K562 (cell line): ENCODE measurements at regions not wholly inside any gene's neighbourhood (a gene's known extent, or its start where the extent isn't known, plus 50 kb on each side); places are given as distances from the start of the nearest gene placed in this dataset.

Source experiments
- ADNP ChIP-seq: fragments of 200-800 bp; sonication (Bioruptor generic); IDR thresholded peaks from 2 replicates; pipeline ENCODE4 v1.6.1; 2016; ENCODE audit warnings: missing genetic modification characterization, missing compliant biosample characterization
- ATF3 ChIP-seq, 2 experiments: fragments of 450-650 bp in 1 of 2; sonication (generic) in 1 of 2; formaldehyde crosslinking in 1 of 2; IDR thresholded peaks in 1 of 2; conservative IDR thresholded peaks in 1 of 2; 2 replicates each; pipeline versions ENCODE4 v1.6.1 to v1.8.1; 2016 to 2023; ENCODE audit warnings: mild to moderate bottlenecking in 2 of 2, moderate library complexity in 2 of 2, inconsistent platforms in 1 of 2, missing genetic modification reagents in 1 of 2
- BCOR ChIP-seq: fragments of 450-650 bp; IDR thresholded peaks from 2 replicates; pipeline ENCODE4 v1.6.1; 2016
- CREB1 ChIP-seq, 2 experiments: sonication (generic) in 1 of 2; formaldehyde crosslinking in 1 of 2; IDR thresholded peaks; 2 replicates each; pipeline versions ENCODE4 v1.6.1 to v1.8.0; 2012 to 2022; ENCODE audit warnings: inconsistent platforms in 1 of 2, mild to moderate bottlenecking in 1 of 2, missing genetic modification reagents in 1 of 2, moderate library complexity in 1 of 2
- DPF2 ChIP-seq: fragments of 450-650 bp; IDR thresholded peaks from 2 replicates; pipeline ENCODE4 v1.6.1; 2016
- ESRRA ChIP-seq: fragments of 450-650 bp; IDR thresholded peaks from 2 replicates; pipeline ENCODE4 v1.6.1; 2014; ENCODE audit warnings: low read depth, mild to moderate bottlenecking, moderate library complexity, borderline replicate concordance
- ETS2 ChIP-seq: IDR thresholded peaks from 2 replicates; pipeline ENCODE4 v1.6.1; 2016; ENCODE audit warnings: borderline replicate concordance, missing genetic modification characterization, mild to moderate bottlenecking, moderate library complexity, missing compliant biosample characterization; ENCODE audit not compliant: poor library complexity, severe bottlenecking
- FOSL1 ChIP-seq: fragments of 200-800 bp; sonication (Bioruptor generic); conservative IDR thresholded peaks from 2 replicates; pipeline ENCODE4 v1.6.1; 2016; ENCODE audit warnings: missing genetic modification characterization, missing compliant biosample characterization
- HDAC1 ChIP-seq, 2 experiments: fragments of 450-650 bp; IDR thresholded peaks; 2 replicates each; pipeline ENCODE4 v1.6.1; 2016 to 2017; ENCODE audit warnings: inconsistent platforms in 1 of 2, mild to moderate bottlenecking in 1 of 2, moderate library complexity in 1 of 2
- HMBOX1 ChIP-seq: sonication (generic); IDR thresholded peaks from 2 replicates; pipeline ENCODE4 v1.6.1; 2016
- KLF1 ChIP-seq: fragments of 450-650 bp; IDR thresholded peaks from 2 replicates; pipeline ENCODE4 v1.6.1; 2016; ENCODE audit warnings: missing genetic modification characterization, missing compliant biosample characterization
- PHF8 ChIP-seq: fragments of 200-600 bp; sonication (generic); IDR thresholded peaks from 2 replicates; pipeline ENCODE4 v1.6.1; 2012; ENCODE audit warnings: mixed run types, mild to moderate bottlenecking, inconsistent platforms, low read length, moderate library complexity, borderline replicate concordance
- RHOXF2B ChIP-seq: fragments of 250-450 bp; sonication (Bioruptor Pico); conservative IDR thresholded peaks from 2 replicates; pipeline ENCODE4 v1.5.1; 2021
- YBX1 ChIP-seq: fragments of 450-650 bp; IDR thresholded peaks from 2 replicates; pipeline ENCODE4 v1.7.1; 2016; ENCODE audit warnings: mild to moderate bottlenecking
- ZFP36 ChIP-seq: fragments of 150-350 bp; IDR thresholded peaks from 2 replicates; pipeline ENCODE4 v1.6.1; 2018; ENCODE audit warnings: low read length, low read depth; ENCODE audit not compliant: partially characterized antibody
- ZNF239 ChIP-seq: fragments of 250-450 bp; sonication (Bioruptor Pico); IDR thresholded peaks from 2 replicates; pipeline ENCODE4 v1.4.0; 2020; ENCODE audit warnings: mild to moderate bottlenecking
- ZNF436 ChIP-seq: fragments of 250-450, 450-650 bp; sonication (Bioruptor Pico); formaldehyde crosslinking; IDR thresholded peaks from 2 replicates; pipeline ENCODE4 v1.7.0; 2020; ENCODE audit warnings: mild to moderate bottlenecking
- ZNF518B ChIP-seq: fragments of 250-450 bp; sonication (Bioruptor Pico); IDR thresholded peaks from 2 replicates; pipeline ENCODE4 v1.5.0; 2021; ENCODE audit warnings: mild to moderate bottlenecking, moderate library complexity
- ZNF592 ChIP-seq: fragments of 450-650 bp; IDR thresholded peaks from 2 replicates; pipeline ENCODE4 v1.6.1; 2017; ENCODE audit warnings: antibody characterized with exemption, mild to moderate bottlenecking

- 0 out of 2 replicates have a peak, but pooled peaks have one; percentile 30 for TF ChIP-seq ATF3 (IDR thresholded peaks at IDR 0.05)
- TF ChIP-seq ATF3 (CRISPR knock-in tag; conservative IDR thresholded peaks at IDR 0.05): no peak
- no peak for TF ChIP-seq ZNF239 (CRISPR knock-in tag)
- no peak for TF ChIP-seq HDAC1 (IDR thresholded peaks at IDR 0.05)
- TF ChIP-seq ESRRA: peak; percentile 99
- TF ChIP-seq ZNF518B (CRISPR knock-in tag): no peak
- no peak for TF ChIP-seq ETS2 (tag)
- TF ChIP-seq CREB1 (IDR thresholded peaks at IDR 0.05): no peak
- no peak for TF ChIP-seq CREB1 (CRISPR knock-in tag; IDR thresholded peaks at IDR 0.05)
- 0 out of 2 replicates have a peak, but pooled peaks have one; percentile 35 for TF ChIP-seq DPF2
- TF ChIP-seq ZNF592: peak; percentile 72
- TF ChIP-seq RHOXF2B (CRISPR knock-in tag): no peak
- TF ChIP-seq PHF8: no peak
- 0 out of 2 replicates have a peak, but pooled peaks have one; percentile 39 for TF ChIP-seq FOSL1 (tag)
- TF ChIP-seq YBX1: no peak
- TF ChIP-seq ZNF436 (CRISPR knock-in tag): no peak
- TF ChIP-seq HMBOX1: 0 out of 2 replicates have a peak, but pooled peaks have one; percentile 22
- no peak for TF ChIP-seq KLF1 (tag)
- 0 out of 2 replicates have a peak, but pooled peaks have one; percentile 41 for TF ChIP-seq ADNP (tag)
- TF ChIP-seq BCOR: peak; percentile 72
- TF ChIP-seq ZFP36: peak; percentile 29
Observed at GRCh38 chr3:72332689-72333088, 515.6 kb downstream of the SHQ1 start (continued).
